Breast epithelium (tissue), 4 donors: ENCODE measurements at regions not wholly inside any gene's neighbourhood (a gene's known extent, or its start where the extent isn't known, plus 50 kb on each side); places are given as distances from the start of the nearest gene placed in this dataset.
"Not testable (repeated sequence)": the region's sequence is repeated elsewhere in the genome, so short reads cannot be mapped to it uniquely, and the experiment has no call there.

Source experiments
- DNase-seq, 2 donors: peaks; one replicate each; pipeline ENCODE4 v3.0.0-alpha.2; 2019; ENCODE audit warnings: low spot score in 2 of 2
- H3K27ac ChIP-seq, 2 donors: fragments of 200-600 bp; sonication (generic) in 1 of 2; one replicate each; pipeline ENCODE4 v1.5.1; 2016 to 2019; ENCODE audit warnings: mild to moderate bottlenecking in 1 of 2
- H3K27me3 ChIP-seq, 2 donors: fragments of 200-600 bp; sonication (generic) in 1 of 2; one replicate each; pipeline versions ENCODE4 v1.5.1 to v1.6.0; 2017 to 2019; ENCODE audit warnings: control low read depth in 1 of 2, mild to moderate bottlenecking in 1 of 2
- H3K36me3 ChIP-seq: fragments of 200-600 bp; one replicate; pipeline ENCODE4 v1.5.1; 2019
- H3K4me1 ChIP-seq, 2 donors: fragments of 200-600 bp; sonication (generic); one replicate each; pipeline ENCODE4 v1.5.1; 2016 to 2019; ENCODE audit warnings: control low read depth in 1 of 2
- H3K4me3 ChIP-seq, 3 donors: fragments of 200-600 bp; sonication (generic); 1 replicate in 2 of 3; 2 replicates in 1 of 3; pipeline ENCODE4 v1.5.1; 2016 to 2019; ENCODE audit warnings: mild to moderate bottlenecking in 3 of 3, moderate library complexity in 2 of 3
- H3K9me3 ChIP-seq, 2 donors: fragments of 200-600 bp; sonication (generic) in 1 of 2; one replicate each; pipeline ENCODE4 v1.5.1; 2016 to 2019; ENCODE audit warnings: control low read depth in 1 of 2
- intact Hi-C: fragments of 100-400 bp; cut with DNase I; formaldehyde crosslinking; loops from one replicate; pipeline ENCODE4 v1.15.1; 2023; ENCODE audit warnings: low total_unique reads

- Histone ChIP-seq H3K27ac (peak overlapping the region in 1 of 2 donors; percentile 27), H3K4me3 (peak overlapping the region in 2 of 3 donors; percentile 37 to 53)
- H3K36me3 ChIP-seq, H3K27me3 ChIP-seq, H3K9me3 ChIP-seq, intact Hi-C loops, H3K4me1 ChIP-seq: not testable (repeated sequence)
- peak; percentile 55 to 69 for DNase-seq
Measured at GRCh38 chr9:39791356-39791755, 435.9 kb downstream of the SPATA31A1 start.

DNA sequence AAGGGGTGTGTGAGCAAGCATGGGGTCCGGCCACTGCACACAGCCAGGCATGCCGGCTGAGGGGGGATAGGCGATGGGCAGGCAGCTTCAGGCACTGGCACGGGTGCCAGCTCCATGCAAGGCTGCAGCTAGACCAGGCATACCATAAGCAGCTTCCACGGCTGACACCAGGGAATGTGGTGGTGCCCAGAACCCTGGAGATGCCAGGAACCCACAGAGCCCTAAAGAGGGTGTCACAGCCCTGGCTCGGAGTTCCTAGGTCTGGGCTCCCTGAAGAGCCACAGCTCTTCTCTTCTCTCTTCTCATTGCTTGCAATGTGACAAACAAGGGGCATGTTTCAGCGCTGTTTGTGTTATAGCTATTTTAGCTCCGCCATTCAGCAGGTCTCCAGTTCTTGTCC is 442.5 kb downstream of the SPATA31A1 start:
- H3K4me3 ChIP-seq, H3K4me1 ChIP-seq, H3K9me3 ChIP-seq, intact Hi-C loops, H3K36me3 ChIP-seq, DNase-seq, H3K27me3 ChIP-seq, H3K27ac ChIP-seq: not testable (repeated sequence)

GRCh38 chr9:39799252-39799651 is 443.8 kb downstream of the SPATA31A1 start:
- H3K9me3 ChIP-seq, intact Hi-C loops, H3K4me1 ChIP-seq, H3K36me3 ChIP-seq, H3K27me3 ChIP-seq, H3K27ac ChIP-seq, DNase-seq, H3K4me3 ChIP-seq: not testable (repeated sequence)

DNA sequence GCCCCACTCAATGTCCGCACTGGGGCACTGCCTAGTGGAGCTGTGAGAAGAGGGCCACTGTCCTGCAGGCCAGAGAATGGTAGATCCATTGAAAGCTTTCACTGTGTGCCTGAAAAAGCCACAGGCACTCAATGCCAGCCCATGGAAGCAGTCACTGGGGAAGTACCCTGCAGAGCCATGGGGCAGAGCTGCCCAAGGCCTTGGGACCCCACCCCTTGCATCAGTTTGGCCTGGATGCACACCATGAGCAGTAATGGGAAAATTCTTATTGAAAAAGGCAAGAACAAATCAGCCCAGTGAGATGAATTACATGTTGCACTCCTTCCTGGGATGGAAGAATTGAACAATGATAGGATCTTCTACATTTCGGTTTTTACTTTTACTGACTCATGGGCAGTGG is 447.1 kb downstream of the SPATA31A1 start:
- H3K27ac ChIP-seq, intact Hi-C loops, H3K36me3 ChIP-seq, H3K27me3 ChIP-seq, H3K4me1 ChIP-seq, DNase-seq, H3K9me3 ChIP-seq, H3K4me3 ChIP-seq: not testable (repeated sequence)

DNA sequence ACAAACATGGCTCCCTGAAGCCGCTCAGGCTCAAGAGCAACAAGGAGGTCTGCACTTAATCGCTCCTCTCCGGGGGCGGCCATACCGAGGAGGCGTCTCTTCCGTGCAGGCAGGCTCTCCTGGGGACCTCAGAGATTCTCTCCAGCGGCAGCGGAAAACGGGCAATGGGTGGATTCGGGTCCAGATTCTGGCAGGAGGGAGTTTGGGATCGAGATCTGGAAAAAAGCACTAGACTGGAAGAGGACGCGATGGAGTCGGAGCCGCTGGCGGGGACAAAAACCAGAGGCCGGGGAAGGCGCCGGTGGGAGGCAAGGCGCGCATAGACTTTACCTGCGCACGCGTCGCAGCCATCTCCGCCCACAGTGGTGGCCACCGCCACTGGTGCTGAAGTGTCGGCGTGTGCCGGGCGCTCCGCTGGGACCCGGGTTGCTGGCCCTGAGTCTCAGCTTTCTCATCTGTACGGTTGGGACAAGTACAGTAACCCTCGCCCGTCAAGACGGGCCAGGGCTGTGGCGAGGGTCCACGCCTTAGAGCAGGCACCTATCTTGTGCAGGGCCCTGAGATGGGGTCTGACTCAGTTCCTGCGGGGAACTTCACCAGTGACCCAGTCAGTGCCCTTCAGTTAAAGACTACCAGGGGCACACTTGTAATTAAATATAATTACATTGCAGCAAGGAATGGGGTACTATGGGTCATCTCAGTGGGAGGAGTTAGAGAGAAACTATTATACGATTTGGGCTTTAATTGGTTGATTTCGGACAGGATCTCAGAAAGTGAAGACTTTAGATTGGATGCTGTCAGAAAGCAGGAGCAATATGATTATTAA is 454.1 kb downstream of the SPATA31A1 start:
- peak overlapping the region; percentile 46 to 68 for H3K27ac ChIP-seq
- H3K9me3 ChIP-seq, intact Hi-C loops, H3K36me3 ChIP-seq, H3K4me1 ChIP-seq, H3K27me3 ChIP-seq: not testable (repeated sequence)
- DNase-seq: peak; percentile 27 to 80
- H3K4me3 ChIP-seq: peak overlapping the region; percentile 42 to 74 (median 56)

GRCh38 chr9:39810401-39810800 is 454.9 kb downstream of the SPATA31A1 start:
- not testable (repeated sequence) for H3K4me3 ChIP-seq

DNA sequence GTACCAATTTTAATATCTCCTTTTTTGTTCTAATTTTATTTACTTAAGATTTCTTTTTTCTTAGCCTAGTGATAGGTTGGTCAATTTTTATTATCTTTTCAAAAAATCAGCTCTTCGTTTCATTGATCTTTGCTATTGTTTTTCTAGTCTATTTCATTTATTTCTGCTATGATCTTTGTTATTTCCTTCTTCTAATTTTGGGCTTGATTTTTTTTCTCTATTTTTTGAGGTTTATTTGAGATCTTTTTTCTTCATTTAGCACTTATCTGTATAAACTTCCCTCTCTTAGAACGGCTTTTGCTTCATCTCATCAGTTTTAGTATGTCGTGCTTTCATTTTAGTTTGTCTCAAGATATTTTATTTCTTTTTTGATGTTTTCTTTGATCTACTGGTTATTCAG is 456.1 kb downstream of the SPATA31A1 start:
- intact Hi-C loops, H3K27me3 ChIP-seq, DNase-seq, H3K36me3 ChIP-seq, H3K4me1 ChIP-seq, H3K27ac ChIP-seq, H3K4me3 ChIP-seq, H3K9me3 ChIP-seq: not testable (repeated sequence)

More at GRCh38 chr9:39810401-39810800, 454.9 kb downstream of the SPATA31A1 start:
- H3K36me3 ChIP-seq, H3K4me1 ChIP-seq, H3K27ac ChIP-seq, intact Hi-C loops, H3K27me3 ChIP-seq, H3K9me3 ChIP-seq, DNase-seq: not testable (repeated sequence)

- H3K4me1 ChIP-seq, intact Hi-C loops, H3K27me3 ChIP-seq, DNase-seq, H3K9me3 ChIP-seq, H3K36me3 ChIP-seq, H3K27ac ChIP-seq, H3K4me3 ChIP-seq: not testable (repeated sequence)
Measured at GRCh38 chr9:39828457-39828856, 473.0 kb downstream of the SPATA31A1 start.
